Fibroblast of villous mesenchyme (primary cell): ENCODE measurements at regions not wholly inside any gene's neighbourhood (a gene's known extent, or its start where the extent isn't known, plus 50 kb on each side); places are given as distances from the start of the nearest gene placed in this dataset.
A peak's percentile ranks its signal among the peaks of the same experiment; 100 is the strongest.

Experiments
- DNase-seq: peaks from one replicate; pipeline ENCODE4 v3.0.0-alpha.2; 2010; ENCODE audit warnings: low read depth
- H3K4me3 ChIP-seq: 2 replicates; pipeline ENCODE4 v1.5.1; 2011; ENCODE audit warnings: low read depth, mild to moderate bottlenecking, low read length
- TF ChIP-seq, protein P1 (sequence below): IDR thresholded peaks from 2 replicates; pipeline ENCODE4 v1.5.1; 2012; ENCODE audit warnings: low read depth, mild to moderate bottlenecking, low read length; ENCODE audit not compliant: insufficient read depth

DNA sequence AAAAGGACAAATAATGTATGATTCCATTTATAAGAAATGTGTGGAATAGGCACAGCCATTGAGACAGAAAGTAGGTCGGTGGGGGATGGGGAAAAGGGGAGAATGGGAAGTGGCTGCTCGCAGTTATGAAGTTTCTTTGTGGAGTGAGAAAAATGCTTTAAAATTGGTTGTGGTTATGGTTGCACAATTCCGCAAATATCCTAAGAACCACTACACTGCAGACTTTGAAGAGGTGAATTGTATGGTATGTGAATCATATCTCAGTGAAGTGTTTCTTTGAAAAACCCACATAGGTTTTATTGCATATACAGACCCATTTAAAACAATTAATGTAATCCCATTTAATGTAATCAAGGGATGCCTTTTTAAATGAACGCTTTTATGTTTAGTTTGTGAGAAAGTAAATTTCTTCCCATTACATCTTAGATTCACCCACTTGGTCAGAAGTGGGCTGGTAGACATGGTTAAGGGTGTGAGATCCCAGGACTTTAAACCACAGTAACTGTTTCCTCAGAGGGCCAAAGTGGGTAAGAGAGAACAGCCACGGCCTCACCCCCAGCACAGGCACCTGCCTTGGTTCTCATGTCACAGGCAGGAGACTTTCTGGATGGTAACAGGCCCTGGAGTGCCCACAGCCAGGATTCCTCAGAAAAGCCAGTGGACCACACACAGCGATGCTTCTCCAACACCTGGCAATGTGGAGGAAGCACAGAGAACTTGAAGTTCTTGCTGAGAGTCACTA is 119.3 kb upstream of the GJB6 start:
- TF ChIP-seq, protein P1, sequence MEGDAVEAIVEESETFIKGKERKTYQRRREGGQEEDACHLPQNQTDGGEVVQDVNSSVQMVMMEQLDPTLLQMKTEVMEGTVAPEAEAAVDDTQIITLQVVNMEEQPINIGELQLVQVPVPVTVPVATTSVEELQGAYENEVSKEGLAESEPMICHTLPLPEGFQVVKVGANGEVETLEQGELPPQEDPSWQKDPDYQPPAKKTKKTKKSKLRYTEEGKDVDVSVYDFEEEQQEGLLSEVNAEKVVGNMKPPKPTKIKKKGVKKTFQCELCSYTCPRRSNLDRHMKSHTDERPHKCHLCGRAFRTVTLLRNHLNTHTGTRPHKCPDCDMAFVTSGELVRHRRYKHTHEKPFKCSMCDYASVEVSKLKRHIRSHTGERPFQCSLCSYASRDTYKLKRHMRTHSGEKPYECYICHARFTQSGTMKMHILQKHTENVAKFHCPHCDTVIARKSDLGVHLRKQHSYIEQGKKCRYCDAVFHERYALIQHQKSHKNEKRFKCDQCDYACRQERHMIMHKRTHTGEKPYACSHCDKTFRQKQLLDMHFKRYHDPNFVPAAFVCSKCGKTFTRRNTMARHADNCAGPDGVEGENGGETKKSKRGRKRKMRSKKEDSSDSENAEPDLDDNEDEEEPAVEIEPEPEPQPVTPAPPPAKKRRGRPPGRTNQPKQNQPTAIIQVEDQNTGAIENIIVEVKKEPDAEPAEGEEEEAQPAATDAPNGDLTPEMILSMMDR, result no peak
- DNase-seq, result peak; percentile 87
- H3K4me3 ChIP-seq, result no peak overlapping the region

DNA sequence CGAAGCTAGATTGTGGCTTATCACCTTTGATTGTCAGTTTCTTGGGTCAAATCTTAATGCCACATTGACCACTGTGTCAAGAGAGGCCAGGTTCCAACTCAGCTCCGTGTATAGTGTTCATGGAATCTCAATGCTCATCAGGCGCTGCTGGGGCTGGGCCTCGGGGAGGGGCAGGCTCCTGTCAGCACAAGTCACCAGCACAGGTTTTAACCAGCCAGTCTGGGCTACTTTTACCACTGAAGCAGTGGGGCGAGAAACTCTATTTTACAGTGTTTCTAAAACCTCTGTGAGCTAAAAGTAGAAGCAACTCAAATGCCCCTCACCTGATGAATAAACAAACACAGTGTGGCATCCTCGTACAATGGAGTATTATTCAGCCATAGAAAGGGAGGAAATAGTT is 118.7 kb upstream of the GJB6 start:
- TF ChIP-seq, protein P1, result no peak
- DNase-seq, result no peak
- H3K4me3 ChIP-seq, result no peak overlapping the region

DNA sequence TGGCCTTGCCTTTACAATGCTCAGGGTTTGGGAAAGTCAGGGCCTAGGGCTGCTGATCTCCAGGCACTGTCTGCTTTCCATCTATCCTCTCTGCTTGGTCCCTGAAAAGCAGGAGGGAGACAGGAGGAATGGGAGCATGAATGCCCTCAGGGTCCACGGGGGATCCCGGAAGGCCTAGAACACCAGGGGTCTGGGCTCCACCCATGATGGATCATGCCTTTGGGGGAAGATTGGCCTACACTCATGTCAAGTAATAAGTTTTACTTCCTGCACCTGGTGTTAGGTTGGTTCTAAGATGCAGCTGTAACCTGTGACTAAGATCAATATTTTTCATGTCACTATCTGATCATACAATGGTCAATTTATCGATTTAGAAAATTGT is 118.3 kb upstream of the GJB6 start:
- no peak for DNase-seq
- TF ChIP-seq, protein P1, result no peak
- no peak overlapping the region for H3K4me3 ChIP-seq

DNA sequence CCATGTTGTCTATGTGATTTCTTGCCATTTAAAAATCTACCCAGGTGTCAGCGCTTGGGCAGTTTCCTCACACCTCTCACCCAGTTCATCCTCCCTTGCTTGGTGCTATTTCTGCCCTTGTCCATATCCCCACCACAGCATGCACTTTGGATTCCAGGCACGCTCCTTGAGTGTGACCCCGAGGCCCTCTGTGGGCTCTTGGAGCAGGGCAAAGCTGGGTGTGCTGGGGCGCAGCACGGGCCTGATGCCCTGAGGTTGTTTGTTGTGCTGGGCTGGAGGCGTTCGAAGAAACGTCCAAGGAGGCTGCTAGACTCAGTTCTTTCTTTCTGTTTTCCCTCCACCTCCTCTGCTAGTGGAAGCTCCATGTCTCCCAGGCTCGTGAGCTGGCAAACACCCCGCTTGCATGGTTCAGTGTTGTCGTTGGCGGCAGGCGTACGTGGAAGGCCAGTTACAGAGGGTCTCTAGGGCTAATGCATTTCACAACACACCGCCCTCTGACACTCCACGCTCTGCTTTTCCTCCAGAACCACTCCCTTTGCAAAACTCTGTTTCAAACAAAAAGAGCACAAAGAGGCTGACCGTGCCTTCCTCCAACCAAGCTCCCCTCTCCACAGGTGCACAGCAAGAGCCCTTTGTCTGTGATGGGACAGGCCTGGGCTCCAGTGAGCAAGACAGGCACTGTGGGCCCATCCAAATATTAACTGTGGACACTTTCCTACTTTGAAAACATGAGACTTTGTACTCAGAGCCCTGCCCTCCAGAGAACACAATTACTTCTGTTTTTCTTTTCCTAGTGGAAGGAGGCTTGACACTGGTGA is 117.7 kb upstream of the GJB6 start:
- no peak overlapping the region for H3K4me3 ChIP-seq
- no peak for DNase-seq
- TF ChIP-seq, protein P1, result no peak

DNA sequence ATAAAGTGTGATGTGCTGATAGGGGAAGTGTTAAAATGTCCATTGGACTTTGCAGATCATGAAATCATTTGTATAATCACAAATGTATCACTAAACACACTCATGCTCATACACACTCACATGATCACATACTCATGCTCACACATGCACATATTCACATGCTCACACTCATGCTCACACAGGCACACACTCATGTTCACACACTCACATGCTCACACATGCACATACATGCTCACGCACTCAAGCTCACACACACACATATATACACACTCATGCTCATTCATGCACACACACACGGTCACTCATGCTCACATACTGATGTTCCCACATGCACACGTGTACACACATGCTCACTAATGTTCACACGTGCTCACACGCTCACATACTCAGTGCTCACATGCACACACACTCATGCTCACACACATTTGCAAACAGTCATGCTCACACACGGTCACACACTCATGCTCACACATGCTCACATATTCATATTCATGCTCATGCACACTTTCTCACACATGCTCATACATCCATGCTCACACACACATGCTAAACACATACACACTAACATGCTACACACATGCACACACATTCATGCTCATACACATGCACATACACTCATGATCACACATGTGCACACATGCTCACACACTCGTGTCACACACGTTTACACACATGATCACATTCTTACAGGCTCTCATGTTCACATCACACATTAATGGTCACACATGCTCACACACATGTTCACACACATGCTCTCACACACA is 116.7 kb upstream of the GJB6 start:
- no peak overlapping the region for H3K4me3 ChIP-seq
- DNase-seq, result no peak
- TF ChIP-seq, protein P1, result no peak

DNA sequence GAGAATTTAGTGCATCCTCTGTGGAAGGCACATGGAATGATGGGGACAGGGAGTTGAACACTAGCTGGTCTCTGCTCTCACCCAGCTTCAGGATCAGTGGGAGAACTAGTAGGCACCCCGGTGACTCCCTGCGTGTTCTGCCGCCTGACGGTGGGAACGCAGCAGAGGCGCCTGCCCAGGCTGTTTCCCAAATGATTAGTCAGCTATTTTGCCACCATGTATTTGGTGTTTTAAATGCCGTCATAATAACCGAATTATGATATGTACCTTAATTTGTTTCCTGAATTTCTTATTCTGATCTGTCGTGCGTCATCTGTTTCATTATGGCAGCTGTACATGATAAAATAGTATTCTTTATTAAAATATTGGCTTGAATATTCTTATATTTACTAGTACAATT is 115.9 kb upstream of the GJB6 start:
- TF ChIP-seq, protein P1, result no peak
- H3K4me3 ChIP-seq, result no peak overlapping the region
- no peak for DNase-seq
